GM21515 (cell line): ENCODE measurements at regions not wholly inside any gene's neighbourhood (a gene's known extent, or its start where the extent isn't known, plus 50 kb on each side); places are given as distances from the start of the nearest gene placed in this dataset.
"Not testable (repeated sequence)": the region's sequence is repeated elsewhere in the genome, so short reads cannot be mapped to it uniquely, and the experiment has no call there.

ENCODE experiments used
- ATAC-seq: cut with Tn5 transposase; IDR thresholded peaks from one replicate; pipeline ENCODE4 v1.9.1; 2021; ENCODE audit not compliant: unreplicated experiment

DNA sequence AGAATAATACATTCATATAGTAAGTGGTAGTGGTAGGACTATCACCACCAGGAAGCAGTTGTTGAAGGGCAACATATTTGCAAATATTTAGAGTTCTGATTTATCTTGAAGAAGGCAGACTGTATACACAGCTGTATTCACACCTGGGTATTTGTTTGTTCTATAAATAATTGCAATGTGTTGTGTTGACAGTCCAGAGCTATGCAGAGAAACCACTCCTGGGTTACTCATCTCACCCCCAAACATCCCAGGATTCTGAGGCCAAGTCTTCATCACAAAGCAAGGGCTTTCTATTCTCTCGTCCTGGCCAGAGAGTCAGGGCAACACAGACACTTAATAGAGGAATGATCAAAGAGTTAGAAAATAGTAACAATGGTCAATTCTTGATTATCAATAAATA, 102.1 kb upstream of the FAT3 start:
- no peak for ATAC-seq

DNA sequence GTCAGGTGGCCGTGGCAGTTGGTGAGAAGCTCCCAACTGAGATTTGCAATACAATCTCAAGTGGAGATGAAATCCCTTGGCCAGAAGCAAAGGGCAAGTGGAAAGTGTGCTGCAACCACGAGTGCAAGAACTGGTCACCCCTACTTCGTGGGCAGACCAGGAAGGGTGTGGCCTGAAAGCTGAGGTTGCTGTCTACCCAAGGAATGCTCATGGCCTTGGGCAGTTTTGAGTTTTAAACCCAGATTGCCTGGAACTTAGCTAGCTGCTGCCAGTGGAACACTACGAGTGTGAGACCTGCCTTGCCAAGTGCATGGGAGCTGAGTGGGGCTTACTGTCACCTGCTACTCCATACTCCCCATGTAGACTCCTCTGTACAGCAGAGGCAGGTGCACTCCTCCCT, 113.3 kb upstream of the FAT3 start:
- no peak for ATAC-seq

DNA sequence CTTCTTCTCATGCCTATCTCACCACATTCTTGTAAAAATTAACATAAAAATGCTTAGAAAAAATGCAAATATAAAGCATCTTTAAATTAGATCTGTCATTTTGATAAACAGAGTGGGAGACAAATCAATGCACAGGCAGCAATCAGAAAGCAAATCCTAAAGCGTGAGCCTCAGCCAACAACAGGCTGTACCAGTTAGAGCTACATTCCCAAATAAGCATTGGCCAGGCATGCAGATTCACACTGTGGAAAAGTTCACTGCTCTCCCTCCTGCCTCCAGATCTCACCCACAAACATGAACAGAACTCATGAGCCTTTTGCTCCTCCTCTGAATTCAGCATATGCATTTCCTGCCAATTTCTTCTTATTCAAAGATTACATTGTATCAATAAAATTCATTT, 115.2 kb upstream of the FAT3 start:
- no peak for ATAC-seq

DNA sequence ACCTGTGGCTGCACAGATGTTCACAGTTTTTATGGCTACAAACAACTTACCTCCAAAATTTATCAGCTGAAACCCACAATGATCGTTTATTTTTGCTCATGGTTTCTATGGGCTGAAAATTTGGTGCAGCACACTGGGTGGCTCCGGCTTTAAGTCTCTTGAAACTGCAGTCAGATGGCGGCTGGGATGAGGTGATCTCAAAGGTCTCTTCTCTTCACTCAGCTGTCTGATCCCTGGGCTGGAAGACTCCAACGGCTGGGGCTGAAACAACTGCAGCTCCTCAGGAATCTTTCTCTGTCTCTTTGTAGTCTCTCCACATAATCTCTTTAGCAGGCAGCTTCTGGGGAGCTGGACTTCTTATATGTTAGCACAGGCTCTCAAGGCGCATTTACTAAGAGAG, 117.3 kb upstream of the FAT3 start:
- ATAC-seq, result no peak

DNA sequence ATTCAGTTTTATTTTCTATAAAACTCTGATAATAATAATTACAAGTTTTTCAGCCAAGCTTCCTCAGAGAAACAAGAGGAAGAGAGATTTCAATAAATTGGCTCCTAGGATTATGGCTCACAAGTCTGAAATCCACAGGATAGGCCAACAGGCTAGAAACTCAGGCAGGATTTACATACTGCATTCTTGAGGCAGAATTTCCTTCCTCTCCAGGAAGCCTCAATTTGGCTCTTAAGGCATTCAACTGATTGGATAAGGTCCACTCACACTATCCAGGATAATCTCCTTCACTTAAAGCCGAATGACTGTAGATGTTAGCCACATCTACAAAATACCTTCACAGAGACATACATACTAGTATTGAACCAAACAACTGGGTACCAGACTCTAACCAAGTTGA, 120.3 kb upstream of the FAT3 start:
- ATAC-seq, result no peak

DNA sequence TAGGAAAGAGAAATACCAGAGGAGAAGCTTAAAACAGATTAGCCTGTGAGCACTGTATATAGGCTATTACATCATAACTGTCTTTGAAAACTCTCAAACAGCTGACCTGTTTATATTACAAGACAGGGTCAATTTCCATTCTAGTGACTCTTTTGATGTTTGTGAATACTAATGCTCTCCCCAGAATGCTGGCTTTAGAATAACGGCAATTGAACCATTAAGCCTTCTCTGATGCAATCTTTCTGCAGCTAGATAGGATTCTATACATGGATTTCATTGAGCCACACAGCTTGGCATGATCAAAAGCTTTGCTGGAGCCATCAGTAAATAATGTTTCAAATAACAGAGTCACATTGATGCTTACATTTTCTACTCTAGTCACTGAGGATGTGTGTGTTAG, 122.7 kb upstream of the FAT3 start:
- ATAC-seq, result no peak

DNA sequence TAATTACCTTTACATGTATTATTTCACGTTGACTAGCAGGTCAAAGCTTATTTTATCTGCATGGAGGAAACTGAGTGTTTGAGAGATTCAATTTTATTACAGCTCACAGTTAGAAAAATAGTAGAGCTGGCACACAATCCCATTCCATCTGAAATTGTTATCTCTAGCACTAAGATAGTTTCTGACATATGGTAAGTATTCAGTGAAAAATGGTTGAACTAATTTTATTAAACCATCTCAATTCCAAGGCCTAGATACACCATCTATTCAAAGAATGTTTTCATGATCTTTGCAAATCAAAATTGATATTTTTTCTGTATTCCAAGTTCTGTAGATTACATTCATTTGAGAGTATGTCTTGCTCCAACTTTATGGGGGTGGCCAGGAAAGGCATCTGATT, 125.4 kb upstream of the FAT3 start:
- ATAC-seq, result no peak

DNA sequence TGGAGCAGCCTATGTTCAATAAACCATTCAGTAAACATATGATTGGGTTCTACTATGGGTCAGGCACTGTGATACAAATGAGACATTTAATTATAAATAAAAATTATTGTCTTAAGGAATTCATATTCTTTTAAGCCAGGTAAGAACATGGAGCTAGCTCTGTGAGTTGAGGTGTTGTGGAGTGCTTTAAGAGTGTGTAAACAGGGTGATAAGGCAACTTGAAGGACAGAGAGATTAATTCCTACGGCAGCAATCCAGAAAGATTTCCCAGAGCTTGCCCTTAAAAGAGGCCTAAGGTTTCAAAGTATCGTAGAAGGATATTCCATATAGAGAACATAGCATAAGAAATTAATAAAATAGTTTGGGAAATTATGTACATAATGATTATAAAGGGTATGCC, 126.4 kb upstream of the FAT3 start:
- no peak for ATAC-seq

DNA sequence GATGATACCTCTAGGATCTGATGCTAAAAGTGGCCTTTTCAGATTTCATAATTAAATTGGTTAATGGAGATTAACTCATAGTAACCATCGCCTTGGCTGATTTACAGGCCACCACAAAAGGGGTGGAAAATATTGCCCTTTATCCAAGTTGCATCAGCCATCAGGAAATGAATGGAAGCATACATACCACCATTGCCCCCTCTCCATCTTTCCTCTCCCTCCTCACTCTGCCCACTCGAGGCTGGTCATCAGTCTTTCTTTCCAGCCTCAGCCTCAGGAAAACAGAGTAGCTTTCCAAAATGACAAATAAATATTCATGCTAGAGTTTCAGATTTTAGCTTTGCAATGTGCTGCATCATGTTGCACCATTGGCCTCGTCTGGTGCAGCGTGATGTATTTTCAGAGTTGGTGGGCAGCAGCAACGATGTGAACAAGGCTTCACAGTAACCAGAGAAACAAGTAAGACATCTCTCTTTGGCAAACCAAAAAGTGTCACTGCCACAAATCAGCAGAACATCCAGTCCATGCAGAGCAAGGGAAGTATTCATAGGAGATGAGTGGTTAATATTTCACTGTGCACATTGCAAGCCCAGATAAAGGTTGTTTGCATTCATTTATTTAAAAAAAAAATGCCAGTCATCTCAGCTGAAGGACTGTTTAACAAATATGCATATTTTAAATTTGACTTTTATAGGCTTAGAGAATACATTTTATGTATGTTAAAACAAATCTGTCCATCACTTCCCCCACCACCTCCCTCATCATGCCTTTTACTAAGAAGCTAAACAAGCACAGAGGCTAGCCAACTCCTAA, 136.7 kb upstream of the FAT3 start:
- ATAC-seq, result no peak

DNA sequence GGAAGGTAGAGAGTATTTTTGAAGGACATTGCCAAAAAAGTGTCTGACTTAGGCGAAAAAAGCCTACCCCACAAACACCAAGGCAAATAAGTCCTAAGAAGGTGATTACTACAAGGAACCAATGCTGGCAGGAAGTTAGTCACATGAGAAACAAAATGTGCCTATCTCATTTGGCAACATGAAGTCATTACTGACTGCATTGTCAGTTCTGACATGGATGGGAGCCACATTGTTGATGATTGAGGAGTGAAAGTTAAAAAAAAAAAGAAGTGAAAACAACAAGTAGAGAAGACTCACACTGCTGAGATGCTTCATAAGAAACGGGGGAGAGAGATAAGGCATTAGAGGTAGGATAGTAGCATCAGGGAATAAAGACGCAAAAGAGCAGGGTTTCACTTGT, 141.5 kb upstream of the FAT3 start:
- ATAC-seq, result no peak

DNA sequence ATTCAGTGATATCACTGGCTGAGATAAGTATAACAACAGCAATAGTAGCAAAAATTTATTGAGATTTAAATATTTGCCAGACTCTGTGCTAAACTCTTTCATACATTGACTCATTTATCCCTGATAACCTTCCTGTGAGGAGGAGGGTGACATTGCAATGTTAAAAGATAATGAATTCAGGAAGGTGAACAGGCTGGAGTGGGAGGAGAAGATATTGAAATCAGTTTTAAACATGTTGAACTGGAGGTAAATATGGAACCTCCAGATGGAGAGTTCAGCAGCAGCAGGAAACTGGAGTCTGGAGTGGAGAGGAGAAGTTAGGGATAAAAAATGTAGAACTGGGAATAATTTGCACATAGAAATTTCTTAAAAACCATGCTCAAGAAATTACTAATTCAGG, 142.0 kb upstream of the FAT3 start:
- no peak for ATAC-seq

DNA sequence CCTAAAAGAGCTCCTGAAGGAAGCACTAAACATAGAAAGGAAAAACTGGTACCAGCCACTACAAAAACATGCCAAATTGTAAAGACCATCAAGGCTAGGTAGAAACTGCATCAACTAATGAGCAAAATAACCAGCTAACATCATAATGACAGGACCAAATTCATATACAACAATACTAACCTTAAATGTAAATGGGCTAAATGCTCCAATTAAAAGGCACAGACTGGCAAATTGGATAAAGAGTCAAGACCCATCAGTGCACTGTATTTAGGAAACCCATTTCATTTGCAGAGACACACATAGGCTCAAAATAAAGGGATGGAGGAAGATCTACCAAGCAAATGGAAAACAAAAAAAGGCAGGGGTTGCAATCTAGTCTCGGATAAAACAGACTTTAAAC, 150.1 kb upstream of the FAT3 start:
- ATAC-seq, result not testable (repeated sequence)

DNA sequence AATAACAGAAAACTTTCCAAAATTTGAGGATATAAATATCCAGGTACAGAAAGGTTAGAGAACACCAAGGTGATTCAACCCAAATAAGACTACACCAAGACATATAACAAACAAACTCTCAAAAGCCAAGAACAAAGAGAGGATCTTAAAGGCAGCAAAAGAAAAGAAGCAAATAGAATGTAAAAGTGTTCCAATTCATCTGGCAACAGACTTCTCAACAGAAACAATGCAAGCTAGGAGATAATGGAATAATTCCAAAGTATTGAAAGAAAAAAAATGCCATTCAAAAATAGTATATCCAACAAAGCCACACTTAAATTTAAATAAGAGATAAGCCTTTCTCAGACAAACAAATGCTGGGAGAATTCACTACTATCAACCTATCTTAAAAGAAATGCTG, 153.0 kb upstream of the FAT3 start:
- ATAC-seq, result no peak

DNA sequence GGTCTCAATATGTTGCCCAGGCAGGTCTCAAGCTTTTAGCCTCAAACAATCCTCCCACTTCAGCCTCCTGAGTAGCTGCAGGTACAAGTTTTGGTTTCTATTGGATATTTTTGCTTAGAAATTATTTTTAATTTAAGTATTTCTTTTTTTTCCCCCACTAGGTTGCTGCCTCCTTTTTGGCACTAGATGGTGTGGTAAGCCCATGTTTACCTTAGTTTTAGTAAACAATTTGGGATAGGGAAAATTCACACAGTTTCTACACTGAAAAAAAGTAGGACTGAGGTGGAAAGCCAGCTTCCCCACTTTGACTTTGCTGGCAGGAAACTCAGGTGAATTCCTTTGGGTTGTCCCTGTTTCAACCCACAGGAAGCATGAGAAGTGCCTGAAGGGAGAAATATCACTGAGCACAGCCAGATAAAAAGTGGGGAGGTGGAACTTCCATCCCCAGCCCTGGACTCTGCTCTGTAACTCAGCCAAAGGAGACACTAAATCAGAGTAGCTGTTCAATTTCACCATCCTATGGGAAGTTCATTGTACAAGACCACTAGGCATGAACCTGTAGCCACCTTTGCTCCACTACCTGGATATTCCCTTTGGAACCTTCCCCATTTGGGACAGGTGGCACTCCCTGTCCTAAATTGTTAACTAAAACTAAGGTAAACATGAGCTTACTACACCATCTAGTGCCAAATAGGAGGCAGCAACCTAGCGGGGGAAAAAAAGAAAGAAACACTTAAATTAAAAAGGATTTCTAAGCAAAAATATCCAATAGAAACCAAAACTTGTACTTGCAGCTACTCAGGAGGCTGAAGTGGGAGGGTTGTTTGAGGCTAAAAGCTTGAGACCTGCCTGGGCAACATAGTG, 154.4 kb upstream of the FAT3 start:
- no peak for ATAC-seq

DNA sequence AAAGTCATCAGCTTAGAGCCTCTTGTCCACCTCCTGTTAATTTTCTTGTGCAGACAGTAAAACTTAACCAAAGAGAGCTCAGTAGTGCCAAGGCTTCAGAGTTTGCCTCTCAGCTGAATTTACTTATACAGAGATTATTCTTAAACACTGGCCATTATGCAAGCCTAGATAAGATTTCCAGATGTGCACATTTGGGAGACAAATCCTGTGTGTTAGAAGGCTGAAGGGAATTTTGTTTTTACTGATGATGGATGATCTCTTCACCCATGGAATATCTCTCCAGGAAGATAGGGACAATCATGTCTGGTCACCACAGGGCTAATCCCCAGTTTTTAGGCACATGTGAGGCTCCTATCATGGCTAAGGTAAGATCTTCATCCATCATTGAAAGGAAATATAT, 157.6 kb upstream of the FAT3 start:
- ATAC-seq, result no peak

DNA sequence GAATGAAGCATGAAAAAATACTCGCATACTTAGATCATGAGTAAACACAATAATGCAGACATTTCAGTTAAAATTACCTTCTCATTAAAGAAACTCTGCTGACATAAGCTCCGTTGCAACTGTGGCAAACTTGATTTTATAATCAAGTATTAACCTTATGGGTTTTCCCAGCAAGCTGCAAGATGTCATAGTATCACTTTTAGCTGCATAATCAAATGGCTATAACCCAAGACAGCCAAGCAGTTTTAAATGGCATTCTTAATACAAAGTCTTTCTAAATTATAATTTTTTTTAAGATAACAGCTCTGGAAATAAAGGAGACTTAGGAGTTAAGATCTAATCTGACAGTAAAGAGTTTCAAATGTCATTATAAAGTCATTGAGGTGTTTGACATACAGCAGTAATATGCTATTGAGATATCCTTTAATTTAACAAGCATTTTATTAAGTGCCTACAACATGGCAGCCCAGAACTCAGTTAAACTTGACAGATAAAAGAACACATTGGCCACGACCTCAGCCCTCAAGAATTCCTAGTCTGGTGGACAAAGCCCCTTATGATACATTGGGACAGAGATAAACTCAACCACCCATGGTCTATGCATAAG, 163.1 kb upstream of the FAT3 start:
- ATAC-seq, result no peak

DNA sequence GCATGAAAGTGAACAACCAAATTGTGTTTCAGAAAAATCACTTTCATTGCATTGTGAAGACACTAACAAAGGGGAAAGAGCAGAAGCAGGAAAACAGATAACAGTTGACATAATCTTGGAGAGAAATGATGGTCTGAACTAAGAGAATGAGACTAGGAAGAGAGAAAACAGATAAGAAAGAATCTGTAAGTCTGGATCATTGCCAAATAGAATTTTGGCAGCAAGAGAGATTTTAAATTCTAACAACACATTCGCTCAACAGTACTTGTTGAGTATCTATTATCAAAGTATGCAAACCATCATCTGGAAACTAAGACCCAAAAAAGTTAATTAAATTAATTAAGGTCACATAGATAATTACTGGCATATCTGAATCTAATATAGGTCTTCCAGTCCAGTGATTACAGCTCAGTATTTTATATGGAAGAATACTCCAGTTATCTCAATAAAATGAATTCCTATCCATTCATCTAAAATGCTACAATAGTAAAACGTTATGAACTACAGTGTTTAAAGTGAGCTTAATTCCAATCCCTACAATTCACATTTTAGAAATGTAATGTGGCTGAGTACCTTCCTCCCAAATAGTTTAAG, 166.7 kb upstream of the FAT3 start:
- no peak for ATAC-seq

DNA sequence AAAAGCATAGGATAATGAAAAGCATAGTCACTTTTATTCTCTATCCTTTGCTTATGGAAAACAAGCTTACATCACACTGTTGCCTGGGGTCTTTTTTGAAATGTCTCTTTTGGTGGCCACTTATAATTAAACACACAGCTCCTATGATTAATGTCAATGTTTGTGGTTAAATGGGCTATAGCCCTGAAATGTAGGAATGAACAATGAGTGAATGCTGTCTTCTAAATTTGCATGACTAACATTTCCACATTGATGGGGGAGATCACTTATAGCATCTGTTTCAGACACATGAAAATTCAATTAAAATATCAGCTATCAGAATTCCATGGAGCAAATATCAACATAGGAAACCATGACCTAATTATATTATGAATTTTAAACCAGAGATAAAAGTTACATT, 171.4 kb upstream of the FAT3 start:
- ATAC-seq, result no peak

DNA sequence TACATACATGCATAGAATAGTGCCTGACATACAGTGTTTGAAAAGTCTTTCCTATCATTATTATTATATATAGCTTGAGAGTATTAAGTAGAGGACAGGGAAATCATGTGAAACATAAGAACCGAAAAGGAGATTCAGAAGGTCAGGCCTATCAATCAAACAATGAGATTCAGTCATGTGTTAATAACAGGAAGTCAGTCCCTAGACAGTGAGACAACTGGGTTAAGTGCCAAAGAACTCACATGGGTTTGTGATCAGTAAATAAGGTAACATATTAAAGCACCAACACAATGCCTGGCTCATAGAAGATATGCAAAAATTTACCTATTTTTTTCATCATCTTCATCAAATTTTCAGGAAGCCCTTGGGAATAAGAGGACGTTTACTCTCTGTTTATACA, 174.3 kb upstream of the FAT3 start:
- ATAC-seq, result no peak

DNA sequence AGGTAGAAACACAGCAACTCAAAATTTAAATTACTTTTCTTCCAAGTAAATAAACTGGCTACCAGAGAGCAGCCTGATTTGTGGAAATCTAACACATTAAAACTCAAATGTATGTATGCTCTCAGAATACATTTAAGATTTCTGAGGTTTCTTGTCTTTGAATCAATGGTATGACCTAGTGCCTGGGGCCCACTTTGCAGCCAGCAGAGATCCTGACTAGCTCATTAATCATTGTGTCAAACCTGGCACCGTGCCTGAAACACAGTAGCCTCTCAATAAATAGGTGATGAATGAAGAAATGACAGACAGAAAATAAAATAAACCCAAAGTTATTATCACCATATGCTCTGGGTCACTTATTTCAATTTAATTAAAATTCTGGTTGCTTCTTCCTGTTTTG, 176.2 kb upstream of the FAT3 start:
- ATAC-seq, result no peak

DNA sequence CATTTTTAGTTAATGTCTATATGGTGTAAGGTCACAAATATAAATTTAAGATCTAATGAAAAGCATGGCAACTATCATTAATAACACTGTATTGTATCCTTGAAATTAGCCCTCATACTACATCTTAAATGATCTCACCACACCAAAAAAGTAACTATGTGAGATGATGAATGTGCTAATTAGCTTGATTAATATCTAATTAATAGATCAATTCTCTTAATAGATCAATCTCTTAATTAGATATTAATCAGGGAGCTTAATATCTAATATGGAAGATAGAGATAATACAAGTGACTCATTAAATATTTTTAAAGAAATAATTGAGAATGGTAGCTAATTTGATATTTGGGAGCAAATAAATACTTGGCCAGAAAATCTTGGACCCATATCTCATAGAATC, 178.5 kb upstream of the FAT3 start:
- ATAC-seq, result no peak

DNA sequence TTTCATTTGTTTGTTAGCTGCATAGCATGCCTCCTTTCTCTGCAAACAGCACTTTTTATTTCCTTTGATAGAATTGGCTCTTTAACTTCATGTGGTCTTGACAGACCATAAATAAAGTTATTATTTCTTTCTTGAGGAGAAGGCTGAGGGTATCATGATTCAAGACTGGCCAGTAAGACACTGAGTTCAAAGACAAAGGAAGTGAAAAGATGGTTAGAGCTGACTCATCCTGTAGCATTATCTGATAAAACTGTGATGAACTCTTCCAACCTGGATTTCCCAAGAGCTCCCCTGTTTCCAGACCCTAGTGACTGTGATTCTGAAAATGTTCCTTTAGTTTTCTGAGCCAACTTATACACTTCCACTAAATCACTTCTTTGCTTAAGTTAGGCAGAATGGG, 179.3 kb upstream of the FAT3 start:
- ATAC-seq, result no peak
